GM18907 (cell line): ENCODE measurements at regions not wholly inside any gene's neighbourhood (a gene's known extent, or its start where the extent isn't known, plus 50 kb on each side); places are given as distances from the start of the nearest gene placed in this dataset.
"Not testable (repeated sequence)": the region's sequence is repeated elsewhere in the genome, so short reads cannot be mapped to it uniquely, and the experiment has no call there.

Experiments used
- ATAC-seq: cut with Tn5 transposase; IDR thresholded peaks from one replicate; pipeline ENCODE4 v1.9.1; 2021; ENCODE audit warnings: mild to moderate bottlenecking, moderate library complexity; ENCODE audit not compliant: unreplicated experiment

- ATAC-seq, result no peak
These were observed 247.2 kb downstream of the DUSP10 start for GRCh38 chr1:221494670-221495069.

DNA sequence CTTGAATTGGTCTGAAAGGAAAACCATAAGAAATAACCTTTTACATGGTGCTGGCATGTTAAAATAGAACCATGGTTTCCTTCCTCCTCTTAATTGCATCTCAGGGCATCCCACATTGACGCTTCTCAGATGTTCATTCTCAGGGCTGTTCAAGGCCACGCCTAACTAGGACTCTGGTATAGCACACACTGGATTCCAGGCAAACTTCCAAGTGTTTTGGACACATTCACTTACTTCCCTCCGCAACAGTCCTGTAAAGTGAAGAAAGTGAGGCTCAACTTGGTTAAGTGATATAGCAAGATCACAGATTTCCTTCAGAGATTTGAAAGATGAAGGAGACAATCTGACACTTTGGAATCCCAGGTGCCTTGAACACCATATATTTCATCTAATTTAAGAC is 244.8 kb downstream of the DUSP10 start:
- no peak for ATAC-seq

GRCh38 chr1:221503268-221503667 is 238.6 kb downstream of the DUSP10 start:
- ATAC-seq, result no peak

- no peak for ATAC-seq
These were observed 232.1 kb downstream of the DUSP10 start for GRCh38 chr1:221509575-221510355.

DNA sequence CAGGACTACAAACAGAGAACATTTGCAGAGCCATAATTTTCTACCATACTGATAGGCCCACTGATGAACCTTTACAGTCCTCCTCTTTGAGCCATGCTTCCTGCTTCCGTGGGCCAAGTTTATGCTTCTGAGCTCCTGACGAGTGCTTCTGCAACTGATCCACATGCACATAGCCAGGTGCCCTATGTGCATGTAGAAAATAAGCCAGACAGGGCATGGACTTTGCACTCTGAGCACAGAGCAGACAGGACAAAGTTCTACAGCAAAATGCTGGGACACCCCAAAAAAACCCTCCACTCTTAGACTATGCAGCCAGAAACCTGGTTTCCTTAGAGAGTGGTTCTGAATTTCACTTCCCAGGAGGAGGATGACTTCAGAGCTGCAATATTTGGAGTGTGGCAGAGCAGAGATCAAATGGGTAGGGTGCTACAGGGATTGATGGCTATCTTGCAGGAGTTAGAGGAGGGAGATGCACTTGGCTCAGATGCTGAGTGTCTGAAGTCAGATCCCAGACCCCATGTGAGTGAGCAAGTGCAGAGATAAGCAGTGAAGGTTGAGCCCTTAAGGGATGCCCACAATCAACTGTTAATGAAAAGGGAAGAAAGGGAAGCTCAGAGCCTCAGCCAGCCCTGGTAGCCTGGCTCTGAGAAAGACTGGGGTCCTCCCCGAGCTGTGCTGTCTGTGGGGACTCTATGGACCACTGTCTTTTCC is 230.9 kb downstream of the DUSP10 start:
- ATAC-seq, result no peak

- ATAC-seq, result no peak
These were observed 230.1 kb downstream of the DUSP10 start for GRCh38 chr1:221511797-221512196.

DNA sequence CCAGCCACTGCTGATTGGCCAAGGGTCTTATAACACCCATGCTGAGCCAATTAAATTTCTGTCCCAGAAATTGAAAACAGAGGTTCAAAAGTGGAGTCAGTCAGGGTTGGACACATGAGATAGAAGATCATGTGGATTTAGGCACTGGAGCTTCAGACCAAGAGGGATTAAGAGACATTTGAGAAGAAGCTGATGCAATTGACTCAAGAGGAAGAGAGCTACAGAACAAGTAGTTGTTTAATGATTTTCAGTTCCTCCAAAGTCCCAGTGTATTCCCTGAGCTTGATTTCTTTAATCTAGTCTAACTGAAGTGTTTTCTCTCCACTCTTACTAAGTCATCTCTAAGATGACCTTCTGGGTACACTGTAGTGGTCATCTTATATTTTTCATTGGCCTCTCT is 227.1 kb downstream of the DUSP10 start:
- no peak for ATAC-seq

GRCh38 chr1:221515496-221515895 is 226.4 kb downstream of the DUSP10 start:
- ATAC-seq, result no peak

DNA sequence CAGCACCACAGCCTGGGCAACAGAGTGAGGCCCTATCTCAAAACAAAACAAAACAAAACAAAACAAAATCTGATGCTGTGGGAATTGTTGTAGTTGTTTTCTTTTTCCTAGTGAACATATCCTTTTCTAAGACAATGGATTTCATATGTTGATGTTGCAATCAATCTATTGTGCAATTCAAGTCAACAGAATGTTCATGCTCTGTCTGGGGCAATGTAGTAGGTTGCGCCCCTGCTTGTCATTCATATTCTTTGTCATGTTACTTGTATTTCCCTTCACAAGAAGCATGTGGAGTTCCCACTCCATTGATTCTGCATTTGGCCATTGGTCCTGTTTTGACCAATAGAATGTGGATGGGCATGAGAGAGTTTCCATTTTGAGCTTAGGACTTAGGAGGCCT is 223.9 kb downstream of the DUSP10 start:
- no peak for ATAC-seq

DNA sequence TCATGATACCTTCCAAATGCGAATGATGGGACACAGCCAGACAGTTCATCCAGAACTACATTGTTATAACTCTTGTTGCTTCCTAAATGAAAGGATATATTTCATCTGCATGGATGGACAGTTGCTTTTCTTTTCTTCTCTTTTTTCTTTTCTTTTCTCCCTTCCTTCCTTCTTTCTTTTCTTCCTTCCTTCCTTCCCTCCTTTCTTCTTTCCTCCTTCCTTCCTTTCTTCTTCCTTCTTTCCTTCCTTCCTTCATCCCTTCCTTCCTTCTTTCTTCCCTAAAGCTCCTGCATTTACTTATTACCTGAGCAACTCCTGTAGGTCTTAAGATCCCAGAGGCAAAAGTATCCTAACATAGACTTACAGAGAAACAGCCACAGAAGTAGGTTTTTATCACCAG is 221.6 kb downstream of the DUSP10 start:
- ATAC-seq, result no peak

DNA sequence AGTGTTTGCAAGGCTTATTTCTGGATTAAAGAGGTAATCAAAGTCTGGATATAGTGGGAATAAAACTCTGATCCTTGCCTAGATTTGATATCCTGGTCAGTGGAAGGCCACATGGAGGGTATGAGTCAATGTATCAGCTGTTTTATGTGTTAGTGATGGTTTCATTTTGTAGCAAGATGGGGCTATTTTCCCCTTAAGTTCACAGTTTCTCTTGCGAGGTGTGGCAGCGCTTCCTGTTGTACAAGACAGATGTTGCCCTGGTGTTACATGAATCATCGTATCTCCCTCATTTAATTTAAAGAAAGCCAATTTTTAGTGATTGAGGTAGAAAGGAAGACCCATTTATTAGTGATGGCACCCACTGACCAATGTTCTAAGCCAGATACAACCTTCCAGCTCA is 220.2 kb downstream of the DUSP10 start:
- ATAC-seq, result no peak

DNA sequence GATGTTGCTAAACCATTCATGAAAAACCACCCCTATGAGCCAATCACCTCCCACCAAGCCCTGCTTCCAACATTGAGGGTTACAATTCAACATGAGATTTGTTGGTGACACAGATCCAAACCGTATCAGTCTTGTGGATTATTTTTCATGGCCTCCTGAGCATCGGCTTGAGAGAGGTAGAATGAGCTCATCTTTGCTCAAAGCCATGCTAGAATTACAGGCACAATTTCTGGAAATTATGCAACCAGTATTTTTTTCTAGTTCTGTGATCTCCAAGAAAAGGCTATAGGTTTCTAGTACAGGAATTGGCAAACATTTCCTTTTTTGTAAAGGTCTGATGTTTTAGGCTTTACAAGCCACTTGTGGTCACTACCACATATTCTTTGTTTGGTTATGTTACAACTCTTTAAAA is 219.4 kb downstream of the DUSP10 start:
- ATAC-seq, result no peak

- ATAC-seq, result no peak
These were observed 216.1 kb downstream of the DUSP10 start for GRCh38 chr1:221525749-221526148.

GRCh38 chr1:221527302-221527701 is 214.6 kb downstream of the DUSP10 start:
- ATAC-seq, result no peak

DNA sequence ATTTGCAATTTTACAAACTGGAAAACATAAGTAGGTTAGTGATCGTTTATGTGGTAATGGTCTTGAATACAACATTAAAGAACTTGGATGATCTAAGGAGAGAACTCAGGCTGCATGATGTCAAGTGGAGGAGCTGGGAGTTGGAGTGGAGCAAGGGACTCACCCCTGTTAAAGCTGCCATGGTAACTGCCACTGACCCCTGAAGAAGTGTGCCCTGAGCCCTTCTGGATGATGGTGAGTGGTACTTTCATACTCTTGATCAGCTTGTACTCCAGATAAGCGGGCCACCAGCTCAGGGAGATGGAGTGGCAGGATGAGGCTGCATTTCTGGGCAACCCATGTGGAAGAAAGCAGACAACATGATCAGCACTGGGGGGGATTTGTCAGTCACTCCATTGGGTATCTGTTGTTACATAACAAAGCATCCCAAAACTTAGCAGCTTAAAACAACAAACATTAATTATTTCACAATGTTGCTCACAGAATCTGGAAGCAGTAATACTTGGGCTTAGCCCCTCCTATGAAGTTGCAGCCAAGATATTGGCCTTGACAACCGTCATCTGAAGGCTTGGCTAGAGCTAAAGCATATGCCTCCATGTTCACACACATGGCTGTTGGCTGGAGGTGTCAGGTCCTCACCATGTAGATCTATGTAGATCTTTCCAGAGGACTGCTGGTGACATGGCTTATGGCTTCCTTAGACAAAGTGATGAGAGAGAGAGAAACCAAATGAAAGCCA is 213.8 kb downstream of the DUSP10 start:
- no peak for ATAC-seq

GRCh38 chr1:221530159-221530558 is 211.7 kb downstream of the DUSP10 start:
- ATAC-seq, result not testable (repeated sequence)

GRCh38 chr1:221530791-221531190 is 211.1 kb downstream of the DUSP10 start:
- ATAC-seq, result no peak

- no peak for ATAC-seq
These were observed 209.7 kb downstream of the DUSP10 start for GRCh38 chr1:221532071-221532773.

GRCh38 chr1:221541296-221541695 is 200.6 kb downstream of the DUSP10 start:
- no peak for ATAC-seq

GRCh38 chr1:221543529-221544120 is 198.3 kb downstream of the DUSP10 start:
- no peak for ATAC-seq

DNA sequence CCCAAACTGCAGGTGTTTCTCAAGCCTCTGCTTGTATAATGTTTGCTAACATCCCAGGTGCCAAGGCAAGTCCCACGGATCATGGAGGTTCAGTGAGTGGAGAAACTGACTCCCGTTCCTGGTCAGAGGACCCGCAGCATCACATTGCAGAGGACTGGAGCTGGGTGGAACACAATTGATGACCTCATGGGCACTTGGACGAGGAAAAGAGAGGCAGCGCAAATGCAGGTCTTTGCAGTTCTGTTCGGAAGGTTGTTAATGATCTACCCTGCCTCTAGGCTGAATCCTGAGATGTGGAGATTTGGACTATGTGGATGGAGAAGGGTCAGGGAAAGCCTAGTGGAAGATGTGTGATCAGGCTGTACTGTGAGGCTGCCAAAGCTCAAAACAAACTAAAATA is 192.9 kb downstream of the DUSP10 start:
- ATAC-seq, result no peak
